HG02870 (cell line): ENCODE measurements at regions not wholly inside any gene's neighbourhood (a gene's known extent, or its start where the extent isn't known, plus 50 kb on each side); places are given as distances from the start of the nearest gene placed in this dataset.

Experiments used
- ATAC-seq: cut with Tn5 transposase; IDR thresholded peaks from one replicate; pipeline ENCODE4 v1.9.1; 2021; ENCODE audit warnings: mild to moderate bottlenecking, moderate library complexity; ENCODE audit not compliant: unreplicated experiment

- no peak for ATAC-seq
These were observed 325.2 kb downstream of the DRD1 start for GRCh38 chr5:175118700-175119309.

DNA sequence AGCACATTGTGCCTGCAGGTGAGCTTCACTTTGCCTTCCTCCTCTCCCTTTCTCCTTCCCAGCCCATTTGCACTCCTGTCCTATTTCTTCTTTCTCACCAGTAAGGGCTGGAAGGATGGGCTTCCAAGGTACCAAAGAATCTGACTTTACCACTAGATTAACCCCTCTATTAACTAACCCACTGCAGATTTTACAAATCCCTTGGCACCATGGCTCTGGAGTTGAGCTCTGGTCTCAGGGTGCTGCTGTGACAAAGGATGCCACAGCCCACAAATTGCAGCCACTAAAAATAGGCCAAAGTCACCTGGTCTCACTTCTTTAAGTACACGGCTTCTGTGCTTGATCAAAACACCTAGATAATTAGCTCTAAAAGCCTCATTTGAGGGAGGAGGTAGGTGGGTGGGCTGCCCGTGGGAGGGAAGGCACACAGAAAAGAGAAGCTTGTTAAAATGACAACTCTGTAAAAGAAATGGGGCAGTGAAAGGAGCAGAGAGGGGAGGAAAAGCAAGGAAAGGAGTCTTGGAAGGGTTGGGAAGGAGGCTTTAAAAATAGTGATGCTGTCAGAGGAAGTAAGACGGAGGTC is 327.4 kb downstream of the DRD1 start:
- ATAC-seq = no peak

DNA sequence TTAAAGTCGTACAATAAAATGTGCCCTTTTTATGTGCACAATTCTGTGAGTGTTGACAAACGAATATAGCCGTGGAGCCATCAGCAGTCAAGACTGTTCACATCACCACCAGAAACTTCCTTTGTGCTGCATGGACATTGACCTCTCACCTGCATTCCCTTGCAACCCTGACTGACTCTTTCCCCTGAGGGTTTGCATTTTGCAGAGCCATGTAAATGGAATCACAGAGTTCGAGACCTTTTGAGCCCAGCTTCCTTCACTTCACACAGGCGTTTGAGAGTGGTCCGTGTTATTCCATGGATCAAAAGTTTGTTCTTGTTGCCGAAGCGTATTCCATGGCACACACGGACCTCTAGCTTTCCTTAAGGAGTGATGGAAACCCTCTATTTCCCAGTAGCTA is 328.2 kb downstream of the DRD1 start:
- ATAC-seq = no peak

DNA sequence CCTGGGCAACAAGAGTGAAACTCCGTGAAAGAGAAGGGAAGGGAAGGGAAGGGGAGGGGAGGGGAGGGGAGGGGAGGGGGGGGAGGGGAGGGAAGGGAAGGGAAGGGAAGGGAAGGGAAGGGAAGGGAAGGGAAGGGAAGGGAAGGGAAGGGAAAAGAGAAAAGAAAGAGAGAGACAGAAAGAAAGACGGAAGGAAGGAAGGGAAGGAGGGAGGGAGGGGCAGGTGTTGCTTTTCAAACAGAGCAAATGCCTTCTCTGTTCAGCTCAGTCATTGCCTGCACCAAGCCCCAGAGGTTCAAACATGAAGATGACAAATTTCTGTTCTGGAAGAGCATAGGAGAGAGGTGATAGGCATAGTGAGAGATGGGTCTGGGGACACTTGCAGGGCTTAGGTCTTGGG is 330.0 kb downstream of the DRD1 start:
- ATAC-seq = no peak

GRCh38 chr5:175109058-175109755 is 334.8 kb downstream of the DRD1 start:
- ATAC-seq = no peak

DNA sequence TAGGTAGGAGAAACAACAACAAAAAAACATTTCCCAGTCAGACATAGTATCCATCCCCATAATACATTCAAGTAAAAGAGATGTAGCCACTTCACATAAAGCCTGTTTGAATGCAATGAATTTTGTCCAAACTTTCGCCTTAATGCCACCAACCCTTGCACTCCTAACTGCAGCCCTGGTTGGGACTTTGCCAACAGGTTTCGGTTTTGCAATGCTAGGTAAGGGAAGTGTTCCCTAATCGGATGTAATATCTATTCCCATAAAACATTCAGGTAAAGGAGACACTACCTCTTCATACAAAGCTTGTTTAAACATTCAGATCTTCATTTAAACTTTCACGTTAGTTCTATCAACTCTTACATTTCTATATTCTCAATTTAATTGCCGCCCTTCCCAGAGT is 336.1 kb downstream of the DRD1 start:
- no peak for ATAC-seq

DNA sequence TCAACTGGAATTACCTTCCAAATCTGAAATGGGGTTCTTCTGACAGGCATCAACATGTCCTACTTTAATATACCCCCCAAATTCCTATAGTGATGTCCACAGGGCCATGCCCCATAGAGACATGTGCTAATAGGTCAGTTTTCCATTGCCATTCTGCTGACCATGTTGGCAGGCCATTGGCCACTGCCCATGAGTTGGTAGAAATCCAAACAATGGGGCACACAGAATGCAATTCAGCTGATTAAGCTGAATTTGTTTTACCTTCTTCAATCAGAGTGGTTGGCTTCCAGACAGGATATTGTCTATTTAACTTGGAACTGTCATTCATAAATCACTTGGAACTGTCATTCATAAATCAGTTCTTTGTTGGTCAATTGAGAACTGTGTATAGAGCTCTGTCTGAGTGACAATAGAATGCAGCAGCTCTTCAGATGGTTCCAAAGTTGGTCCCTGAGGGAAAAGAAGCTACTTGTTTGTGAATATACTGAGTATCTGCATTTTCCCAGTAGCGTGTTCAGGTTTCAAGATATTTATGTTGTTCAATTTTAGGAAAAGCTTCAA is 336.9 kb downstream of the DRD1 start:
- ATAC-seq = no peak

DNA sequence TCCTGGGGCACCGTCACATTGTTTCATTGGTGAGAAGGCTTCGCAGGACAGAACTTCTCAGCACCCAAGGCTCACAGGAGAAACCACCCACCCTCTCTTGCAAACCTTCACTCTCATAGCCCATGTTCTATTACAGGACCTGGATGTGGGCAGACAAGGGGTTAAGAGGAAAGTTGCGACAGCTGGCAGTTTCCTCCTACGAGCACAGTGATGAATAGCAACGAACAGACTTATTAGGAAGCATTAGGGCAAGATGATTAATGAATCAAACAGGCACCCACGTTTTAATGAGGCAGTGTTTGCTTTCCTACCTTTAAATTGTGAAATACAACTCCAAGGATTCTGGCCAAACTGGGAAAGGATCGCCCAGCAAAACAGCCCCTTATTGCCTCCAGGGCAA is 339.3 kb downstream of the DRD1 start:
- no peak for ATAC-seq

DNA sequence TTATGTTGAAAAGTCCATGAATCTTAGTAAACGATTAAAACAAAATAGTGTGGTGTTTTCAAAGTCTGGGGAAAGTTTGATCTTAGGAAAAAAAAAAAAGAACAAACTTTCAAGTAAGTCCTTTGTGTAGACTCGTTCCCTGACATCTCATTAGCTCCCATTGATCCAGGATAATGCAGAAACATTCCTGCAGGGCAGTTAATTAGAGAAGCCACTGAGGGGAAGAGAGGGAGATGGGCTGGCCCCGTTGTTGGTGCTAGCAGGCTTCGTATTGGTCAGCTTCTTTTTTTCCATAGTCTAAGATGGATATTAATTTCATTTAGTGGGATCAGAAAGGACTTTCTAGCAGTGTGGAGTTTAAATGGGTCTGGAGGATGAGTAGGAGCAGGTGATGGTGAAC is 340.2 kb downstream of the DRD1 start:
- ATAC-seq = no peak

GRCh38 chr5:175102717-175103116 is 341.3 kb downstream of the DRD1 start:
- ATAC-seq = no peak

DNA sequence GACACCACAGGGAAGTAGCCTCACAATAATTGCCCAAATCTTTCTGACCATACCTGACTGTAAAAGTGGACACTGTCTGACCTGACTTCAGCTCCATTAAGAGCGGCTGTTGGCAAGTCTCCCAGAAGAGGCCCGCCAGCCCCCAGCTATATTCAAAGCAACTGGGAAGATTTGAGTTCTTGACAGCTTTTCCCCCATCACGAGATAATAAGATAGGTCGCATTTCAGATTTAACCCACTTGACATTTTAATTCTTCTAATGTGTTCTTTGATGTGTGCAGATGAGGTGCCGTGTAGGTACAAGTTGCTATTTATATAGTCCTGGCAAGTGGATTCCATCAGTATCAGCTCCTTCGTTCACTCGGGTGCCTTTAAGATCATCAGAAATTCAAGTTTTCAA is 345.7 kb downstream of the DRD1 start:
- no peak for ATAC-seq

DNA sequence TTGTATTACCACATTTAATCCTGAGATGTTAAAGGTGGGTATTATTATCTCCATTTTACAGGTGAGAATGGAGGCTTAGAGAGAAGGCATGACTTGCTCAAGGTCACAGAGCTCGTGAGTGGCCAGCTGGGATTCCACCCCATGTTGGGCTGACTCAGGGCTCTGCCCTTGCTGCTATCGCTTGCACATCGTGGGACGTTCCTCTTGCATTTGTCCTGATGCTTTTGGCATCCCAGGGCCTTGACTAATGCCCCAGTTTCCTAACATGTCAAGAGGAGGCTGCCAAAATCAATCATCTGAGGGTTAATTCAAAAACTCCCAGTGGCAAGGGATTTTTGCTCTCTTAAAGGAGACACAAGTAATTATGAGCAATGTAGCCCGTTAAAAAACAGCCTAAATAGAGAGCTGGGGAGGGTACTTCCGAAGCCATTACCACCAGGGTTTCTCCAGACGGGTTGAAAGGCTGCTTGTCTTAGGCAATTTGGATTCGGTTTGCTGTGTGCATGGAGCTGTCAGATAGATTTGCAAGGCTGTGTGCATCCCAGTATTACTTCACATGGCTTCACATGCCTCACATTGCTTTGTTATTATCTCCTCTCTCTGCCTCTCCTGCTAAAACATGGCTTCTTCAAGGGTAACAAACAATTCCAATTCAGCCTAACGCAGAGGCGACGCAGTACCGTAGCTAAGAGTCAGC is 347.4 kb downstream of the DRD1 start:
- ATAC-seq = no peak

- no peak for ATAC-seq
These were observed 349.5 kb downstream of the DRD1 start for GRCh38 chr5:175094461-175094860.

DNA sequence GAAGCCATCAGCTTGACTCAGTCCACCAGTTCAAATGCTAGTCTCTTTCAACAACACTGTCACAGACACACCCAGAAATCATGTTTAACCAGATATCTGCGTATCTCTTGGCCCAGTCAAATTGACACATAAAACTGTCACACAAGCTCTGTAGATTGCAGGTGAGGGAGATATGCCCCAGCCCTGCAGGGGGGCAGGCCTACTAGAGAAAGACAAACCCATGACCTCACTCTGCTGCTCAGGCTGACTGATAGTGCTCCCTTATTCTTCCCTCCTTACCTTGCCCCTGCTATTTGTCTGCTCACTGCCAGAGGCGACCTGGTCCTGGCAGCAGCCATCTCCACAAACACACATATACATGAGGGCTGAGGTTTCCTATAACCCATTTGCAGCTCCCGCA is 351.3 kb downstream of the DRD1 start:
- ATAC-seq = no peak

DNA sequence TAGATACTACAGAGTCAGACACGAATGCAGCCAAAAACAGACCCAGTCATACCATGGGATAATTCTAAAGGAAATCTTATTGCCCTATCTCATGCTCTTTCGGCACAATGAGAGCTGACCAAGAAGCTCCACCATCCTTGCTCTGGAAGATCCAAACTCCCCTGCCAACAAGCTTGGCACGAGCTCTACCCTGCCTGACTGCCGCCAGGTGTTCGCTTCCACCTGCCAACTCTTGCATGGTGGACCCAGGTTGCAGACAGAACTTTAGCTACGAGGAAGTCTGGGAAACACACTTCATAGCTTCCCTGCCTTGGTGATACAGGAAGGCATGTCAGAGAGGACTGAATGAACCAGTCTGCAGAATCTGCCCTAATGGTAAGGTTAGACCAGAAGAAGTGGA is 355.0 kb downstream of the DRD1 start:
- ATAC-seq = no peak

GRCh38 chr5:175082866-175083590 is 358.6 kb downstream of the MSX2 start:
- no peak for ATAC-seq

DNA sequence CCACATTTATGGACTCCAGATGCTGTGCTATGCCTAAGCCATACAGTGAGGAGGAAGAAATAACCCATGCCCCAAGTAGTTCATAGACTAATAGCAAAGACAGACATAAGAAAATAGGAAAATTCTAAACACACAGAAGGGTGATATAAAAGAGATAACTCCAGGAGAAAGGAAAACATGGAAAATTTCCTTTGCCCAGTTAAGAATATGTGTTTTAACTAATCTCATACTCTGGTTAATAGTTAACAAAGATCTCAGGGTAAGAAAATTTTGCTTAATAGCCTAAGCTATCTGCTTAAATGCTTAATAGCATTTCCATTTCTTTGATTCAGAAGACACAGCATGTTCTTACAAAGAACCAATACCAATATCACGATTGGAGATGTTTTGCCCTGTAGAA is 358.0 kb downstream of the MSX2 start:
- ATAC-seq = no peak

GRCh38 chr5:175079707-175080106 is 355.3 kb downstream of the MSX2 start:
- ATAC-seq = no peak

GRCh38 chr5:175070283-175070682 is 345.9 kb downstream of the MSX2 start:
- no peak for ATAC-seq

- no peak for ATAC-seq
These were observed 335.9 kb downstream of the MSX2 start for GRCh38 chr5:175060257-175060656.

- ATAC-seq = no peak
These were observed 335.4 kb downstream of the MSX2 start for GRCh38 chr5:175059687-175060211.
